Suppressor macrophage treated with lipopolysaccharide for 1 hour (primary cell): ENCODE measurements at regions not wholly inside any gene's neighbourhood (a gene's known extent, or its start where the extent isn't known, plus 50 kb on each side); places are given as distances from the start of the nearest gene placed in this dataset.
A peak's percentile ranks its signal among the peaks of the same experiment; 100 is the strongest.

Experiments
- DNase-seq, 3 donors: peaks; one replicate each; pipeline ENCODE4 v3.0.0-alpha.2; 2020 to 2022

GRCh38 chrX:149274516-149275105 is 230.5 kb downstream of the IDS start:
- DNase-seq: no peak

- no peak for DNase-seq
Observed at GRCh38 chrX:149272690-149273463, 232.2 kb downstream of the IDS start.

GRCh38 chrX:149267878-149268813 is 237.0 kb downstream of the IDS start:
- no peak for DNase-seq

GRCh38 chrX:149262086-149262485 is 243.0 kb downstream of the IDS start:
- no peak for DNase-seq

- no peak for DNase-seq
Observed at GRCh38 chrX:149259241-149259640, 245.9 kb downstream of the IDS start.

GRCh38 chrX:149255860-149256259 is 249.2 kb downstream of the IDS start:
- DNase-seq: no peak

DNA sequence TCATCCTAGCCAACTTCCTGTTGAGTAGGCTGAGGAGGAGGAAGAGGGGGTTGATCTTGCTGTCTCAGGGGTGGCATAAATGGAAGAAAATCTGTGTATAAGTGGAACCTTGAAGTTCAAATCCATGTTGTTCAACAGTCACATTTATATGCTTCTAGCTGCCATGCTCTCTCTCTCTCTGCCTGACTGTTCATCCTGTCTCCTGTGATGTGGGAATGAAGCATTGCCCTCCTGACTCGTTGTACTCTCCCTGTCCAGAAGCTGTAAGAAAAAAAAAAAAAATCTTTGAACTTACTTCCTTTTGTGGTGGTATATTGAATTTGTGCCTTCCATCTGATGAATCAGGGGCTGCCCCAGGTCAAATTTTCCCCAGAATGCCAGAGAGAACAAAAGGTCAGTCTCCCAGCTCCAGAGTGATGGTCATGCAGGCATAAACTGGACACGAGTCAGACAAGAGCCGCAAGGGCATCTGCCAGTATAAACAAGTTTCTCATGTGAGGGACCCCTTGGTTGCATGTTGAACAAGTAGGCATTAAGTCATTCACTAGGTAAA is 257.0 kb downstream of the IDS start:
- peak; percentile 3 to 40 (median 6) for DNase-seq

DNA sequence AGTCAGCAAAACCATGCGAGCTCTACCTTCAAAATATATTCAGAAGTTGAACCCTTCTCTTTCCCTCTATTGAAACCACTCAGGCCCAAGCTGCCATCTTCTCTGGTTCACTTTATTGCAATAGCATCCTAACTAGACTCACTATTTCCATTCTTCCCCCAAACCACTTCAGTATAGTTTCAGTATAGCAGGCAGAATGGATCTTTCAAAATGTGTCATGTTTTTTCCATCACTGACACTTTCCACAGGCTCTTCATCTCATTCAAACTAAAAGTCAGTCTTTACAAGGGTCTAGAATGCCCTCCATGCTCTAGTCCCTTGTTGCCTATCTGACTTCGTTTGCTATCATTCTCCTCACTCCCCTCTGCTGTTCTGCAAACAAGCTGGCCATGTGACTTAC is 274.4 kb downstream of the IDS start:
- DNase-seq: no peak

GRCh38 chrX:149223854-149224253 is 281.3 kb downstream of the IDS start:
- no peak for DNase-seq

- DNase-seq: no peak
Observed at GRCh38 chrX:149222040-149222439, 283.1 kb downstream of the IDS start.

GRCh38 chrX:149221230-149221629 is 283.9 kb downstream of the IDS start:
- DNase-seq: no peak

- no peak for DNase-seq
Observed at GRCh38 chrX:149213264-149213663, 291.8 kb downstream of the IDS start.

DNA sequence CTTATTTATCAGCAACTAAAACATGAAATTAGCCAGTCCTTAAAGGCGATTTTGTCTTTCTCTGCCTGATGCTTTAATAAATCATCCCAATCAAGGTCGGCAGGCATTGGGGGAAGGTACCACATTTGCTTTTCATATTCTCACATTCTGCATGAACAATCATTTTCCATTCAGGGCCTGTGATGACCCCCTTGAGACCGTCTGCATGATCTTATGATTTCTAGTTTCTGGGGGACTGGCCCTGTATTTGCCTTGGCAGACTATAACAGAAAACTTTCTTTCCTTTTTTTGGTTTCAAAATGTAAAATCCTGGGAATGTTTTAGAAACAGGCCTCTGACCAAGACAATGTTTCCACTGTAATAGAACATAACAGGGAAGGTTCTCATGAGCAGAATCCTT is 296.8 kb downstream of the IDS start:
- DNase-seq: no peak

DNA sequence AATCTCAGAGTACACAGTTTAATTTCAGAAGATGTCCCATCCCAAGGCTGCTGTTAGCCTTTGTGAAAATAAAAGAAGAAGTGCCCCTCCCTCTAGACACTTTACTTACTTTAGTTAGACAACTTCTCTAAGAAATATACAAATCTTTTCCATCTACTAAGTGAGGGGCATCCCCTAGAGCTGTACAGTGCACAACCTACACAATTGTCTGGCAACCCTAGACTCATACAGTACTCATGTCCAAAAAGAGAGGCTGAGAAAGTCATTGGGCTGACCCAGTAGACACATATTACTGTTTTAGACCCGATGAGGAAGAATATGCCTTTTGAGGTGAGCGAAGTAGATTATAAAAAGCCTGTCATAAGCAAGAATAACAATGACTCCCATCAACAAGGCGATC is 297.6 kb downstream of the IDS start:
- DNase-seq: no peak

GRCh38 chrX:149205937-149206336 is 299.2 kb downstream of the IDS start:
- DNase-seq: no peak

- no peak for DNase-seq
Observed at GRCh38 chrX:149205081-149205480, 300.0 kb downstream of the IDS start.

DNA sequence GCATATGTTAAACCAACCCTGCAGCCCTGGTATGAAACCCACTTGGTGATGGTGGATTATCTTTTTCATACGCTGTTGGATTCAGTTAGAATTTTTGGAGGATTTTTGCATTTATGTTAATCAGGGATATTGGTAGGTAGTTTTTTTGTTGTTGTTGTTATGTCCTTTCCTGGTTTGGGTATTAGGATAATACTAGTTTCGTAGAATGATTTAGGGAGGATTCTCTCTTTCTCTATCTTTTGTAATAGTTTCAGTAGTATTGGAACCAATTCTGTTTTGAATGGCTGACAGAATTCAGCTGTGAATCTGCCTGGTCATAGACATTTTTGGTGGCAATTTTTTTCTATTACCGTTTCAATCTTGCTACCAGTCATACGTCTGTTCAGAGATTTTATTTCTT is 305.4 kb downstream of the IDS start:
- DNase-seq: no peak

DNA sequence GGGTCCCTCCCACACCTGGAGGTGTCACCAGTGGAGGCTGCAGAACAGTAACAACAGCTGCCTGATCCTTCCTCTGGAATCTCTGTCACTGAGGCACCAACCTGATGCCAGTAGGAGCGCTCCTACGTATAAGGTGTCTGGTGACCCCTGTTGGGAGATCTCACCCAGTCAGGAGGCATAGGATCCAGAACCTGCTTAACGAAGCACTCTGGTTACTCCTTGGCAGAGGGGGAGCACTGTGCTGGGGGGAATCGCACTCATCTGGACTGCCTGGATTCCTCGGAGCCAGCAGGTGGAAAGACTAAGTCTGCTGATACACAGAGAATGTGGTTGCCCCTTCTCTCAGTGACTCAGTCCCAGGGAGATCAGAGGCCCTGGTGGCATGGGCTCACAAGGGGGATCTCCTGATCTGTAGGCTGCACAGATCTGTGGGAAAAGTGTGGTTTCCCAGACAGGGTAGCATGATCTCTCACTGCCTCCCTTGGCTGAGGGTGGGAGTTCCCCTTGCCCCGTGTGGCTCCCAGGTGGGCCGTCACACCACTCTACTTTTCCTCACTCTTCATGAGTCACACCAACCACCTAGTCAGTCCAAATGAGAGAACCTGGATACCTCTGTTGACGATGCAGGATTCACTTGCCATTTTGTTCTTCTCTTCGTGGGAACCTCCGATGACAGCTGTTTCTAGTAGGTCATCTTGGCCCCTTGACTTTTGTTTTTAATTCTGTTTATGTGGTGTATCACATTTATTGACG is 305.9 kb downstream of the IDS start:
- no peak for DNase-seq

DNA sequence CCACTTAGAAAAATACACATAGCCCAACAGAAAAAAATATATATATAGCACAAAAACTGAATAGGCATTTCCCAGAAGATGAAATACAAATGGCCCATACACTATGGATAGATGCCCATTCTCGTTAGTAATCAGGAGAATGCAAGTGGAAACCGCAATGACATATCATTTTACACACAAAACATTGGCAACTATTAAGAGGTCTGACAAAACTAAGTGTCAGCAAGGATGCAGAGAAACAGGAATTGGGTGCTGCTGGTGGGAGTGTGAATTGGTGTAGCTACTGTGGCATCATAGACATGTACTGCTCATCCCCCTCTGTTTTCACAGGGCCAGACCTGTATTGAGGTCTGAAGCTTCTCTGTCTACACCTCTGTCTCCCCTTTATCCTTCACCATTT is 320.0 kb downstream of the IDS start:
- no peak for DNase-seq

DNA sequence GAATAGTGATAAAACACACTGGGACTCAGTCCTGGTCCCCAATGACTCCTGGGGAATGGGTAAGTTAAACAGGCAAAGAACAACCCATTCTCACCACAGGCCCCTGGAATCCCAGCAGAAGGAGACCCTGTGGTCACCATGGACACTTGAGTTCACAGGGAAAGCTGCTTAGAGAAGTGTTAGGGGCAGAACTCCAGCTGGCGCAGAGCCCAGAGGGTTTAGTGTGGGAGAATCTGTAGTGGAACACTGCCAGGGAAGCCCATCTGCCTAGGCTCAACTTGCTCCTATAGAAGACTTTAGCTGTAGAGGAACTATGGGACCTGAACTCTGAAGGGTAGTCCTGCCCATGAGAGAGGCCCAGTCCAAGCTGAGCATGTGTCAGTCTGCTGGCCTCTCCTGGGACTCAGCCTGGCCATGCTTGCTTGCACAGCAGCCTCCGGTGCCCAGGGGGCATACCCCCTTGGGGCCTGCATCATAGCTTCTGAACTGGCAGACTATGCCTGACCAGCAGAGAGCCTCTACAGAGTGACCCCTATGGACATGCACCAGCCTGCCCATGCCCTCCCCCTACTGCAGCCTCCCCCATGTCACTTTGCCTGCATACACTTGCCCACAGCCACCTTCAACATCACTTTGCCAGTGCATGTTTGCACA is 343.5 kb downstream of the IDS start:
- DNase-seq: no peak

DNA sequence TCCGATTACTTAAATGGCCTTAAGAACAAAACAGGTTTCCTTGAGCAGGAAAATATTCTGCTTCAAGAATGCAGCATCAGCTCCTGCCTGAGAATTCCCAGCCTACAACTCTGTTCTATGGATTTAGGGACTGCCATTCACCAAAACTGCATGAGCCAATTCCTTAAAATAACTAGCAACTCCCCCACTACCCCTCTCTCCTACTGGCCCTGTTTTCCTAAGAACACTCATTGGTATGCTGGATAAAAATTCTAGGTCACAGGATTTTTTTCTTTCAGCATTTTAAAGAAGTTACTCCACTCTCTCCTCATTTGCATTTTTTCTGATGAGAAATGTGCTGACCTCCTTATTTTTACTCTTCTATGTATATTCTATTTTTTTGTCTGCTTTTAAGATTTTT is 347.1 kb downstream of the IDS start:
- DNase-seq: no peak

DNA sequence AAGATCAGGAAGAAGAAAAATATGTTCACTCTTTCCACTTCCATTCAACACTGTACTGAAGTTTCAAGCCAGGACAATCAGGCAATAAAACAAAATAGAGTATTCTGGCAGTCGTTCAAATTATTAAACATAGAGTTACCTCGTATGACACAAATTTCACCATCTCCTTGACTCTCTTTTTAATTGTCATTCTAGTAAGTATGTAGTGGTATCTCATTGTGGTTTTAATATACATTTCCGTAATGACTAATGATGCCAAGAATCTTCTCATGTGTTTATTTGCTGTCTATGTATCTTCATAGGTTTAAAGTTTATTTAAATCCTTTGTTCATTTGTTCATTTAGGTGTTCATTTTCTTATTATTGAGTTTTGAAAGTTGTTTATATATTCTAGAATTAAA is 352.2 kb downstream of the IDS start:
- no peak for DNase-seq
